Mesodermal cell (in vitro differentiated cells): ENCODE measurements at regions not wholly inside any gene's neighbourhood (a gene's known extent, or its start where the extent isn't known, plus 50 kb on each side); places are given as distances from the start of the nearest gene placed in this dataset.

Experiments used
- H3K27ac ChIP-seq: 2 replicates; pipeline ENCODE4 v1.7.0; 2013; ENCODE audit warnings: mild to moderate bottlenecking, low read depth, low read length, moderate library complexity; ENCODE audit not compliant: severe bottlenecking
- H3K36me3 ChIP-seq: 2 replicates; pipeline ENCODE4 v1.7.1; 2013; ENCODE audit warnings: mild to moderate bottlenecking, low read length, moderate library complexity; ENCODE audit not compliant: control insufficient read depth, insufficient read depth
- H3K4me1 ChIP-seq: one replicate; pipeline ENCODE4 v1.7.1; 2013; ENCODE audit warnings: mild to moderate bottlenecking, low read length; ENCODE audit not compliant: insufficient read depth, control insufficient read depth, poor library complexity, severe bottlenecking
- H3K4me3 ChIP-seq: 2 replicates; pipeline ENCODE4 v1.7.0; 2013; ENCODE audit warnings: low read length, control low read depth, mild to moderate bottlenecking; ENCODE audit not compliant: insufficient read depth, poor library complexity, severe bottlenecking; ENCODE audit errors: extremely low read depth
- H3K9me3 ChIP-seq: 2 replicates; pipeline ENCODE4 v1.7.1; 2013; ENCODE audit warnings: mild to moderate bottlenecking, low read length, moderate library complexity; ENCODE audit not compliant: control insufficient read depth
- WGBS, 2 experiments: methylation state at CpG; one replicate each; pipeline ENCODE4 v1.1.5; 2013; ENCODE audit warnings: missing lambda C conversion rate in 2 of 2; ENCODE audit not compliant: insufficient coverage in 2 of 2; 5-methylcytosine and 5-hydroxymethylcytosine counted together

GRCh38 chr6:139754898-139755775 is 380.7 kb upstream of the CITED2 start:
- no peaks in the 10 kb centered on the region for H3K9me3 ChIP-seq
- H3K4me3 ChIP-seq, result no peak overlapping the region
- 90 to 91% methylated on average over 5 to 6 of the region's 6 CpGs for WGBS, 2 experiments
- H3K4me1 ChIP-seq, result peaks cover 40% of the 10 kb centered on the region
- H3K27ac ChIP-seq, result no peak overlapping the region
- H3K36me3 ChIP-seq, result no peaks in the 10 kb centered on the region

GRCh38 chr6:139753198-139753861 is 378.9 kb upstream of the CITED2 start:
- H3K4me1 ChIP-seq, result peaks cover 46% of the 10 kb centered on the region
- peak overlapping the region; percentile 89 for H3K27ac ChIP-seq
- H3K4me3 ChIP-seq, result no peak overlapping the region
- no peaks in the 10 kb centered on the region for H3K9me3 ChIP-seq
- WGBS, 2 experiments, result 80% methylated on average over 1 of the region's 4 CpGs; no CpG with 5 or more reads in 1 of the 2 experiments
- H3K36me3 ChIP-seq, result no peaks in the 10 kb centered on the region

- no CpG with 5 or more reads among the region's 2 CpGs for WGBS, 2 experiments
- Histone ChIP-seq H3K4me3 (no peak overlapping the region), H3K9me3 (no peaks in the 10 kb centered on the region), H3K4me1 (peaks cover 52% of the 10 kb centered on the region), H3K27ac (no peak overlapping the region), H3K36me3 (no peaks in the 10 kb centered on the region)
Observed at GRCh38 chr6:139752086-139752485, 377.6 kb upstream of the CITED2 start.

- whole genome bisulfite sequencing, 2 experiments, result 90% methylated on average over 2 of the region's 3 CpGs; no CpG with 5 or more reads in 1 of the 2 experiments
- no peaks in the 10 kb centered on the region for H3K36me3 ChIP-seq
- no peak overlapping the region for H3K4me3 ChIP-seq
- peak overlapping the region; percentile 43 for H3K27ac ChIP-seq
- H3K4me1 ChIP-seq, result peaks cover 52% of the 10 kb centered on the region
- H3K9me3 ChIP-seq, result no peaks in the 10 kb centered on the region
Observed at GRCh38 chr6:139751179-139751578, 376.7 kb upstream of the CITED2 start.

GRCh38 chr6:139748353-139749146 is 374.1 kb upstream of the CITED2 start:
- Histone ChIP-seq H3K36me3 (no peaks in the 10 kb centered on the region), H3K4me3 (no peak overlapping the region), H3K9me3 (no peaks in the 10 kb centered on the region), H3K27ac (peak overlapping the region; percentile 25), H3K4me1 (peaks cover 34% of the 10 kb centered on the region)
- 60 to 61% methylated on average over 3 of the region's 5 CpGs for WGBS, 2 experiments

- Histone ChIP-seq H3K27ac (no peak overlapping the region), H3K4me3 (no peak overlapping the region), H3K4me1 (peaks cover 23% of the 10 kb centered on the region), H3K36me3 (no peaks in the 10 kb centered on the region), H3K9me3 (no peaks in the 10 kb centered on the region)
- 91% methylated on average over 4 to 5 of the region's 5 CpGs for WGBS, 2 experiments
Observed at GRCh38 chr6:139747154-139747553, 372.7 kb upstream of the CITED2 start.

- Histone ChIP-seq H3K36me3 (no peaks in the 10 kb centered on the region), H3K27ac (no peak overlapping the region), H3K4me1 (peaks cover 12% of the 10 kb centered on the region), H3K9me3 (no peaks in the 10 kb centered on the region), H3K4me3 (no peak overlapping the region)
- WGBS, 2 experiments, result no CpG with 5 or more reads among the region's 4 CpGs
Observed at GRCh38 chr6:139744891-139745290, 370.4 kb upstream of the CITED2 start.

- Histone ChIP-seq H3K4me3 (no peak overlapping the region), H3K36me3 (no peaks in the 10 kb centered on the region), H3K4me1 (peaks cover 12% of the 10 kb centered on the region), H3K27ac (no peak overlapping the region), H3K9me3 (no peaks in the 10 kb centered on the region)
- WGBS, 2 experiments, result 80% methylated on average over 1 of the region's 3 CpGs; no CpG with 5 or more reads in 1 of the 2 experiments
Observed at GRCh38 chr6:139743664-139744437, 369.4 kb upstream of the CITED2 start.

GRCh38 chr6:139742671-139743070 is 368.2 kb upstream of the CITED2 start:
- Histone ChIP-seq H3K9me3 (no peaks in the 10 kb centered on the region), H3K36me3 (no peaks in the 10 kb centered on the region), H3K4me1 (no peaks in the 10 kb centered on the region), H3K27ac (no peak overlapping the region), H3K4me3 (no peak overlapping the region)
- 86 to 100% methylated on average over 1 of the region's 1 CpG for WGBS, 2 experiments
